Naive B cell (primary cell): ENCODE measurements at regions not wholly inside any gene's neighbourhood (a gene's known extent, or its start where the extent isn't known, plus 50 kb on each side); places are given as distances from the start of the nearest gene placed in this dataset.

ENCODE experiments used
- ATAC-seq, 2 donors: fragments of 150-1000 bp; cut with Tn5 transposase; 2 replicates each; pipeline ENCODE4 v1.10.0; 2021; ENCODE audit warnings: low read depth in 2 of 2, mild to moderate bottlenecking in 2 of 2, moderate library complexity in 2 of 2
- DNase-seq: peaks from one replicate; pipeline ENCODE4 v3.0.0; 2022
- H3K27ac Mint-ChIP-seq, 6 donors: one replicate each; pipeline ENCODE4 v1.8.0; 2020 to 2022; ENCODE audit warnings: mild to moderate bottlenecking in 6 of 6, mixed read lengths in 6 of 6, moderate library complexity in 5 of 6, inconsistent platforms in 2 of 6
- H3K27me3 Mint-ChIP-seq, 3 donors: one replicate each; pipeline ENCODE4 v1.8.0; 2021 to 2022; ENCODE audit warnings: mixed read lengths in 3 of 3, mild to moderate bottlenecking in 1 of 3
- H3K36me3 Mint-ChIP-seq, 2 donors: one replicate each; pipeline ENCODE4 v1.8.0; 2020 to 2022; ENCODE audit warnings: mixed read lengths in 2 of 2, inconsistent platforms in 1 of 2, mild to moderate bottlenecking in 1 of 2
- H3K4me1 Mint-ChIP-seq, 3 donors: one replicate each; pipeline ENCODE4 v1.8.0; 2020 to 2022; ENCODE audit warnings: mixed read lengths in 3 of 3, inconsistent platforms in 1 of 3, mild to moderate bottlenecking in 1 of 3, moderate library complexity in 1 of 3
- H3K4me3 Mint-ChIP-seq, 8 donors: one replicate each; pipeline ENCODE4 v1.8.0; 2020 to 2022; ENCODE audit warnings: mild to moderate bottlenecking in 8 of 8, mixed read lengths in 8 of 8, moderate library complexity in 8 of 8, inconsistent platforms in 2 of 8
- H3K9me3 Mint-ChIP-seq, 7 donors: one replicate each; pipeline ENCODE4 v1.8.0; 2020 to 2022; ENCODE audit warnings: mixed read lengths in 7 of 7, mild to moderate bottlenecking in 5 of 7, inconsistent platforms in 2 of 7, moderate library complexity in 1 of 7

DNA sequence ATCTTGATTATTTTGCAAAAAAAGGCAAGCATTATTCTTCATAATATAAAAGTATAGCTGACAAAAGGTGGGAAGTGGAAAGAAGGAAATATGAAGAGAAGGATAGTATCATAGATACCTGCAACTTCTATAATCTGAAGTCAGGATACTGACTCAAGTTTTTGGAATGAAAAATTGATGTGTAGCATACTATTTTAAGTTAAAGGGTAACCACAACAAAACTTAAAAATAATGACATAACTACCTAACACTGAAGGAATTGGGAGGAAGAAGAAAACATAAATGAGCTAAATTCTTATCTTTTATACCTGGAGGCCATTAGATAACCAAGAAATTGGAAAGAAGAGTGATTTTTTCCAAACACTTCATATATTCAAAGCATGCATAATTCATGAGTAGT, 51.8 kb upstream of the TLE1 start:
- ATAC-seq (no peak), DNase-seq (no peak)
- H3K4me3 Mint-ChIP-seq = no peak overlapping the region
- H3K27me3 Mint-ChIP-seq = no peaks in the 10 kb centered on the region
- no peak overlapping the region for H3K27ac Mint-ChIP-seq
- peaks cover 0 to 26% (median 9%) of the 10 kb centered on the region in 7 donors for H3K9me3 Mint-ChIP-seq
- H3K4me1 Mint-ChIP-seq = no peaks in the 10 kb centered on the region
- peaks cover 0 to 9% of the 10 kb centered on the region in 2 donors for H3K36me3 Mint-ChIP-seq

DNA sequence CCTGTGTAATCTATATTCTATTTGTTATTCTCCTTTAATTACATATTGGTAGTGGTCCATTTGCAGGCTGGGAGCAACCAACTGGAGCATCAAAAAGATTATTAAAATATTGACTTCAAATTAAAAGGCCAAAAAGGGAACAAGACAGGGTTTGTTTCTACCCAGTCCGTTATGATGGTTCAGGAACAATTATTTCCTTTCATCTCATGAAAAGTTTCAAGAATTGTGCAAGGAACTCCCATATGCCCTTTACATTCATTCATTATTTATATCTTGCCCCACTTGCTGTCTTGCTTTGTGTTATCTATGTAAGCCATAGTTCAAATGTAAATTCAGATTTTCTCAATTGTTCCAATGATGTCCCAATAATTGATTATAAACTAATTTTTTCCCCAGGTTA, 58.7 kb upstream of the TLE1 start:
- Mint-ChIP-seq H3K27ac (no peak overlapping the region), H3K4me1 (no peaks in the 10 kb centered on the region), H3K36me3 (no peaks in the 10 kb centered on the region), H3K9me3 (peaks cover 0 to 9% (median 6%) of the 10 kb centered on the region in 7 donors), H3K27me3 (no peaks in the 10 kb centered on the region), H3K4me3 (no peak overlapping the region)
- no peak for DNase-seq
- no peak for ATAC-seq

DNA sequence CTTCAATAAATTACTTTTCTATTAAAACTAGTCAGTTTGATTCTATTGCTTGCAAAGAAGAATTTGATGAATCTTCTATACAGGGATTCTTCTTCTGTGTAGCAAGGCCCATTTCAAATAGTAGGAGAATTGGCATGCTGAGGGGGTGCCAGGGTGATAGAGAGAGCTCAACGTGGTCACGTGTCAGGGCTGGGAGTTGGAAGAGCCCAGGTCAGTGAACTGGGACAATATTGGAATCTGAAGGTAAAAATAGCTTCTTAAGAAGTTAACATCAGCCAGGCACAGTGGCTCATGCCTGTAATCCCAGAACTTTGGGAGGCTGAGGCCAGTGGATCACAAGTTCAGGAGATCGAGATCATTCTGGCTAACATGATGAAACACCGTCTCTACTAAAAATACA, 64.1 kb upstream of the TLE1 start:
- no peak overlapping the region for H3K4me3 Mint-ChIP-seq
- no peak for DNase-seq
- no peaks in the 10 kb centered on the region for H3K36me3 Mint-ChIP-seq
- ATAC-seq = no peak
- H3K27ac Mint-ChIP-seq = peak overlapping the region in 1 of 6 donors; percentile 22
- H3K9me3 Mint-ChIP-seq = peaks cover 0 to 4% (median 0%) of the 10 kb centered on the region in 7 donors
- no peaks in the 10 kb centered on the region for H3K27me3 Mint-ChIP-seq
- H3K4me1 Mint-ChIP-seq = peaks cover 3 to 5% (median 4%) of the 10 kb centered on the region in 3 donors

DNA sequence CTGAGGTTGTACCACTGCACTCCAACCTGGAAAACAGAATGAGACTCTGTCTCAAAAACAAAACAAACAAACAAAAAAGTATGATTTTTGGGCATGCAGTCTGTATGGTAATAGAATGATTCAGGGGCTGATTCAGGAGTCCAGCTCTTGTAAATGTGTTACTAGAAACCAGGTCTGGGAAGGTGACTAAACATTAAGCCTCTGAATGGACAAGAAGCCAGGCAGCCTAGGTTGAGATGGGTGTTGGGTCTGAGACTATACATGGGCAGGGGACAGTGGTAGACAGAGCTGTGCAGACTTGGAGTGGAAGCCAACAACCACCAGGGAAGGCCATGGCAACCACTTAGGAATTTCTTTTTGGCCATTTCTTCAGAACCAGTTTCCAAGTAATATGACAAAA, 64.9 kb upstream of the TLE1 start:
- Mint-ChIP-seq H3K27ac (peak overlapping the region in 1 of 6 donors; percentile 28), H3K4me1 (peaks cover 3 to 7% (median 6%) of the 10 kb centered on the region in 3 donors), H3K36me3 (no peaks in the 10 kb centered on the region), H3K4me3 (no peak overlapping the region), H3K9me3 (peaks cover 0 to 4% (median 0%) of the 10 kb centered on the region in 7 donors), H3K27me3 (no peaks in the 10 kb centered on the region)
- no peak for DNase-seq
- no peak for ATAC-seq

DNA sequence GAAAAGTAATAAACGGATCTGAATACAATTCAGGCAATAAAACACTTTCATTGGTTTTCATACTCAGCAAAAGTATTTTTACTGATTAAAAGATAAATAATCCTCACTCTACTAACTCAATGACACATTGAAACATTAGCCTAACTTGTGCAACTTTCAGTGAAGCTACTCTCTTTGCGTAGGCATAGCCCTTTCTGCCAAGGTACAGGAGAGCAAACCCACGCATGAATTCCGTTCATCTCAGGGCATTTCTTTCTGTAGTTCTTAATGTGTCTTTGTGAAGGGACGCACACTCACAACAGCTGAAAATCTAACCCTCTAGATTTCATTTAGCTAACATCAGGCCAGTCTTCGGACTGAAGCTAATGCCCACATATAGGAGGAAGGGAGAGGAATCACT, 66.4 kb upstream of the TLE1 start:
- Mint-ChIP-seq H3K27me3 (no peaks in the 10 kb centered on the region), H3K4me1 (peaks cover 4 to 7% (median 6%) of the 10 kb centered on the region in 3 donors), H3K9me3 (no peaks in the 10 kb centered on the region), H3K4me3 (no peak overlapping the region), H3K27ac (no peak overlapping the region), H3K36me3 (no peaks in the 10 kb centered on the region)
- no peak for DNase-seq
- ATAC-seq = no peak

DNA sequence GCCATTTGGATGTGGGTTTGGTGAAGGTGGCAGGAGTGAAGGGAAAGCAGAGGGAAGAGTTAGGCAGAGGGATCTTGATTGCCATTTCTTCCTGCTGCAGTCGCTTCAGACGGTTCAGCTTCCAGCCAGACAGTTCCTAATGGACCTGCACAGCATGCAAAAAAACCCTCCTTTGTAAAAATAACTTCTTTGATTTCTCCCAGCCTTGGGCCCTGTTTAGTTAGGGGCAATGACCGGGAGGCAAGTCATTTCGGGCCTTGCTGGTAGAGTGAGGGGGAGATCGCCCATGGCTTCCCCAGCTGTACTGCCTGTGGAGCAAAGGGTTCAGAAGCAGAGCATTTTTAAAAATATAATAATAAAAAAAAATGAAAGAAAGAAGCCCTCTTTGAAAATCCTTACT, 67.2 kb upstream of the TLE1 start:
- H3K27me3 Mint-ChIP-seq = no peaks in the 10 kb centered on the region
- H3K36me3 Mint-ChIP-seq = no peaks in the 10 kb centered on the region
- ATAC-seq (no peak), DNase-seq (no peak)
- H3K9me3 Mint-ChIP-seq = peaks cover 0 to 2% (median 0%) of the 10 kb centered on the region in 7 donors
- H3K27ac Mint-ChIP-seq = no peak overlapping the region
- peaks cover 6 to 8% (median 7%) of the 10 kb centered on the region in 3 donors for H3K4me1 Mint-ChIP-seq
- H3K4me3 Mint-ChIP-seq = no peak overlapping the region

DNA sequence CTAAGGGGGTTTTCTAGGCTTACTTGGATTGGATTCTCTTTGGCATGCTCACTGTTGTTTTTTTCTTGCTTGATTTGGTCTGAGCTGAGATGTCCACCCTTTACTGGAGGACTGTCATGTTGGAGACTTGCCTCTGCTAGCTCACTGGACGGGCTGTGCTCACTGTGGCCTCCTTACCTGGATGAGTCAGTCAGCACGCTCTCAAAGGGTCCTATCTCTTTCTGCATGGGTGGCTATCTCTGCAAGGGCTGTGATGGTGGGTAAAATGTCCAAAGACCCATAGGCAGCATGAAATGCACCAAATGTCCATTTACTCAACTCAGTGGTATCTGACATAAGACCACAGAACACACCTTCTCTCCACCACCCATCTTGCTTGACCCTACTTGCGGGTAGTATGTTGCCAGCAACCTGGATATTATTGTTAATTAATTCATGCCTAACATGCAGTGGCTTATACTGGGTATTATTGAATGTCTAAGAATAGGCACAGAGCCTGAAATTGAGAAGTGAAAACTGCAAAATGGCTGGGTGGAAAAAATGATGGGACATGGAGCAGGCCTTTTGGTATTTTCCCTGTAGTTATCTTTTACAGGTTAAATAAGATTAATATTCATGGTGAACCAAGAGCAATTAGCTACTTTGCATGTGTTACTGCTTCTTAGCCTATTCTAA, 68.9 kb upstream of the TLE1 start:
- Mint-ChIP-seq H3K4me3 (peak overlapping the region in 1 of 8 donors; percentile 20), H3K36me3 (no peaks in the 10 kb centered on the region), H3K27me3 (no peaks in the 10 kb centered on the region), H3K4me1 (peaks cover 6 to 8% (median 7%) of the 10 kb centered on the region in 3 donors), H3K27ac (peak overlapping the region in 1 of 6 donors; percentile 63), H3K9me3 (peaks cover 0 to 2% (median 0%) of the 10 kb centered on the region in 7 donors)
- ATAC-seq = no peak
- DNase-seq = no peak

DNA sequence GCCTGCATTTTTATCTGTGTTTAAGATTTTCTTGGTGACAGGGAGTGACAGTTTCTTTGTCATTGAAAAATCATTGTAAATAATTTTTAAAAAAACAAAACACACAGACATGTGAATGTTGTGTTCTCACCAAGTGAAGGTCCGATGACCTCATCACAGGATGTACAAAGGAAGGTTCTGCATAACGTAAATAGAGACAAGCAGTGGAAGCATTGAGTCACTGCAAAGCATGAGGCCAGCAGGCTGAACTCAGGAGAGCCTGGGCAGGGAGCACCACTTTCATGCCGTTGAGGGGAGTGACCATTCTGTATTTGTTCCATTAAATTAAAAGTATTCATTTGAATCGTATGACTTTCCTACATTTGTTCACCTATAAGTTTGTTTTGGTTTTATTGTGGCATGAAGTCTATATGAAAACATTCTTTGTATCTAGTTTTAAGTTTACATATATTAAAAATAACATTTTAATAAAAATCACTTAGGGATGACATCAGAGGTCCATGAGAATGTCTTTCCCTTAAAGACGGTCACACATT, 70.4 kb upstream of the TLE1 start:
- Mint-ChIP-seq H3K4me1 (peaks cover 6 to 8% (median 7%) of the 10 kb centered on the region in 3 donors), H3K36me3 (no peaks in the 10 kb centered on the region), H3K4me3 (no peak overlapping the region), H3K27ac (no peak overlapping the region), H3K27me3 (no peaks in the 10 kb centered on the region), H3K9me3 (peaks cover 0 to 2% (median 0%) of the 10 kb centered on the region in 7 donors)
- DNase-seq (no peak), ATAC-seq (no peak)

DNA sequence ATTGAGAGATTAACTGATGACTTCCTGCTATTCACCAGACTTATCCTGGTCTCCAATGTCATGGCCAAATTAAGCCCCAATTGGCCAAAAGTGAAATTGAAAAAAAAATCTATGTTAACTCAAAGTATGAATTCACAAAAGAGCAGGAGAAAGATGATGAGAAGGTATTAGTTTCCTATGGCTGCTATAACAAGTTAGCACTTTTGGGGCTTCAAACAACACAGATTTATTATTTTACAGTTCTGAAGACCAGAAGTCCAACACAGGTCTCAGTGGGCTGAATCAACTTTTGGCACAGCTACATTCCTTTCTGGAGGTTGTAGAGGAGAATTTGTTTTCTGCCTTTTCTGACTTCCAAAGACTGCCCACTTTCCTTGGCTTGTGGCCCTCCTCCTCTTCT, 78.6 kb upstream of the TLE1 start:
- peaks cover 0 to 12% (median 6%) of the 10 kb centered on the region in 7 donors for H3K9me3 Mint-ChIP-seq
- no peak for ATAC-seq
- no peak overlapping the region for H3K4me3 Mint-ChIP-seq
- H3K27ac Mint-ChIP-seq = no peak overlapping the region
- DNase-seq = no peak
- H3K4me1 Mint-ChIP-seq = no peaks in the 10 kb centered on the region
- H3K36me3 Mint-ChIP-seq = no peaks in the 10 kb centered on the region
- peaks cover 0 to 4% (median 0%) of the 10 kb centered on the region in 3 donors for H3K27me3 Mint-ChIP-seq

DNA sequence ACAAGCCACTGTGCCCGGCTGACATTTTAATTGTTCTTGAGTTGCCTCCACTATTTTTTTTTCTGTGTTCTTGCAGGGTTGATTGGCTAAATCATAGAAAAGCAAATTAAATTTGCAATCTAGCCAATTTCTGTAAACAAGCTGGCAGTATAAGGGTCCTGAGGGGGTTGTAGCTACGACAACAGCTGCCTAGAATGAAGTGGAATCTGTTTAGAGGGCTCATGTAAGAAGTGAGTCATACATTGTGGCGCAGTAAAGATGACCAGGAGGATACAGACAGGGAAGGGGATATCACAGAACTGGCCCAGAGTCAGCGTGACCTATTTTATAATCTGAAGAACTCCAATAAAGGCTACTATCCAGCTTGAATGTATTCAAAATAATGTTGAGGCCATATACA, 82.2 kb upstream of the TLE1 start:
- no peaks in the 10 kb centered on the region for H3K27me3 Mint-ChIP-seq
- ATAC-seq (no peak), DNase-seq (no peak)
- no peak overlapping the region for H3K4me3 Mint-ChIP-seq
- H3K4me1 Mint-ChIP-seq = peaks cover 0 to 7% (median 0%) of the 10 kb centered on the region in 3 donors
- peaks cover 0 to 12% (median 6%) of the 10 kb centered on the region in 7 donors for H3K9me3 Mint-ChIP-seq
- H3K27ac Mint-ChIP-seq = no peak overlapping the region
- no peaks in the 10 kb centered on the region for H3K36me3 Mint-ChIP-seq

DNA sequence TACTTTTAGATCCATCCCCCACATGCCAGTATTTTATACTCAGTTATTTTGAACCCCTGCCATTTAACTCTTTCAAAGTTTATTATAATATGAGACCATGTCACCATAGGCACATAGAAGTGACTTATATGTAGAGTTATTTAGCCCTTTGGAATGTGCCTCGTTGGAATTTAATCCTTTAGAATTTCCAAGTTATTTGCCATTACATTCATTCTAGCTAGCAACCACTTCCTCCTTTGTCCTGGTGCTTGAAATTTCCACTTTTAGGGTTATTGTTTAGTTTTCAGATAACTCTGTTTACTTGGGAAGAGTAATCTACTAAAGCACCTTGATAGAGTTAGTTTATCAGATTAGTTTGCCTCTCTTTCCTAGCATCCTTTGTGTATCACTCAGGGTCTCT, 82.8 kb upstream of the TLE1 start:
- no peak overlapping the region for H3K4me3 Mint-ChIP-seq
- no peaks in the 10 kb centered on the region for H3K27me3 Mint-ChIP-seq
- no peak for ATAC-seq
- H3K36me3 Mint-ChIP-seq = no peaks in the 10 kb centered on the region
- peaks cover 0 to 12% (median 6%) of the 10 kb centered on the region in 7 donors for H3K9me3 Mint-ChIP-seq
- H3K27ac Mint-ChIP-seq = no peak overlapping the region
- DNase-seq = no peak
- H3K4me1 Mint-ChIP-seq = peaks cover 0 to 7% (median 0%) of the 10 kb centered on the region in 3 donors

DNA sequence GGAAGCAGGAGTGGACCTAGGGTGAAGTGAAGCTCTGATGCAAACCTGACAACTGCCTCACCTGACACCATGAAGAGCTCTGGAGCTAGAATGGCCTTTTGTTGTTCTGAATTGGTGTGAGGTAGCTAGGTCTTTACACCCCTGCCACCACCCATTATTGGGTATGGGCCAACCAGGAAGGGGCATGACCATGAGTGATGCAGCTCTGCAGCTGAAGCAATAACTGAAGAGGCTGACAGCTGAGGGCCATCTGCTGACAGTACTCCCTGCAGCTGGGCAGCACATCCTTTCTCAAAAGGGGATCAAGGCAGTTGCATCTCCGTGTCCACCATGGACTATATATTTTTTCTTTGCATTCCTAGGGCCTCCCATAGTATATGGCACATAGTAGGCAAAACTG, 87.0 kb upstream of the TLE1 start:
- H3K27me3 Mint-ChIP-seq = no peaks in the 10 kb centered on the region
- DNase-seq (no peak), ATAC-seq (no peak)
- H3K9me3 Mint-ChIP-seq = peaks cover 0 to 5% (median 0%) of the 10 kb centered on the region in 7 donors
- peak overlapping the region in 1 of 6 donors; percentile 10 for H3K27ac Mint-ChIP-seq
- no peak overlapping the region for H3K4me3 Mint-ChIP-seq
- H3K36me3 Mint-ChIP-seq = no peaks in the 10 kb centered on the region
- H3K4me1 Mint-ChIP-seq = peaks cover 0 to 7% (median 2%) of the 10 kb centered on the region in 3 donors

DNA sequence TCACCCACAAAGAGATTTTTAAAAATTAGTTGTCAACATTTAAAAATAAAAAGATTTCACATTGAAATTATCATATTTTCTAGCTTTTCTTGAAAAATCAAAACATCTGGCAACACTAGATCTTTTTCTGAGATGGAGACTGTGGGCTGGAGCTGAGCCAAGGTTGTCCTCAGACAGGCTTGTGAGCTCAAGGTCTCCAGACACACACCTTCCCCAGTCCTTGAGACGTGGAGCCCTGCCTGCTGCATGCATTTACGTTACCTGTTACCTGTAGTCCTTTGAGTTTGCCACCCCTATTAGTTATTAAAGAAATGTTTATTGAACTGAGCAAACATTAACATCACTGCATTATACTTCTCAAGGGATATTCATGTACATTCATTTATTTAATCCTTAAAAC, 87.5 kb upstream of the TLE1 start:
- ATAC-seq = no peak
- Mint-ChIP-seq H3K36me3 (no peaks in the 10 kb centered on the region), H3K4me1 (peaks cover 0 to 7% (median 2%) of the 10 kb centered on the region in 3 donors), H3K27ac (no peak overlapping the region), H3K9me3 (peaks cover 0 to 6% (median 0%) of the 10 kb centered on the region in 7 donors), H3K4me3 (no peak overlapping the region), H3K27me3 (no peaks in the 10 kb centered on the region)
- DNase-seq = no peak

DNA sequence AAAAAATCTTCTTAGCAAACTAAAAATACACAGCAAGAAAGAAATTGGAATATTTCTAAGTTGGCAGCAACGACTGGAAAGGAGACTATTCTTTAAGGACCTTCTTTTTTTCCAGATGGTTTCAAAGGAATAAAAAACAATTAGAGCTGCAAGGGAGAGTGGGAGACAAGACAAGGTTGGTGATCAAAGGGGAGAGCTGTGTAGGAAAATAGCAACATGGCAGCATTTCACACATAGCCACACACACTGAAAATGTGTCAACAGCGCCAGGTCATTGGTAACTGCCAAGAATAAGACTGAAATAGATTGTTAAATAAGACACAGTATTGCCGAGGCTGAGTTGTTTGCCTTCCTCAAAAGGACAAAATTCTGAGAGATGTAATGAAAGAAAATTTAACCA, 88.1 kb upstream of the TLE1 start:
- Mint-ChIP-seq H3K9me3 (peaks cover 0 to 9% (median 0%) of the 10 kb centered on the region in 7 donors), H3K4me1 (peaks cover 0 to 7% (median 5%) of the 10 kb centered on the region in 3 donors), H3K36me3 (no peaks in the 10 kb centered on the region), H3K27me3 (no peaks in the 10 kb centered on the region), H3K4me3 (no peak overlapping the region), H3K27ac (no peak overlapping the region)
- ATAC-seq = no peak
- DNase-seq = no peak
